H54 (cell line): ENCODE measurements at regions not wholly inside any gene's neighbourhood (a gene's known extent, or its start where the extent isn't known, plus 50 kb on each side); places are given as distances from the start of the nearest gene placed in this dataset.

Experiments
- DNase-seq: peaks from one replicate; pipeline ENCODE4 v3.0.0; 2011; ENCODE audit warnings: low spot score, mixed read lengths; ENCODE audit not compliant: insufficient read length
- FAIRE-seq: peaks from 3 replicates; lab custom pipeline; 2011; peaks lifted over from hg19 to GRCh38; lab: Jason Lieb, UNC
- POLR2A ChIP-seq: IDR thresholded peaks from 2 replicates; pipeline ENCODE4 v1.6.1; 2011; ENCODE audit warnings: low read depth, mild to moderate bottlenecking, low read length

DNA sequence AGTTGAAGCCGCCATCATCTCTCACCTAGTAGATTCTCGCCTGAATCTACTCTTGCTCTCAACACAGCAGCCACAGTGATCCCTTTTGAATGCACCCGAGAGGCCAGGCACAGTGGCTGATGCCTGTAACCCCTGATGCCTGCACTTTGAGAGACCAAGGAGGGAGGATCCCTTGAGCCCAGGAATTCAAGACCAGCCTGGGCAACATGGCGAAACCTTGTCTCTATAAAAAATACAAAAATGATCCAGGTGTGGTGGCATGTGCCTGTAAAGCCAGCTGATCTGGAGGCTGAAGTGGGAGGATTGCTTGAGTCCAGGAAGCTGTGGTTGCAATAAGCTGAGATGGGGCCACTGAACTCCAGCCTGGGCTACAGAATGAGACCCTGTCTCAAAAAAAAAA is 60.3 kb upstream of the EML4 start:
- no peak for TF ChIP-seq POLR2A
- FAIRE-seq (no peak), DNase-seq (no peak)

DNA sequence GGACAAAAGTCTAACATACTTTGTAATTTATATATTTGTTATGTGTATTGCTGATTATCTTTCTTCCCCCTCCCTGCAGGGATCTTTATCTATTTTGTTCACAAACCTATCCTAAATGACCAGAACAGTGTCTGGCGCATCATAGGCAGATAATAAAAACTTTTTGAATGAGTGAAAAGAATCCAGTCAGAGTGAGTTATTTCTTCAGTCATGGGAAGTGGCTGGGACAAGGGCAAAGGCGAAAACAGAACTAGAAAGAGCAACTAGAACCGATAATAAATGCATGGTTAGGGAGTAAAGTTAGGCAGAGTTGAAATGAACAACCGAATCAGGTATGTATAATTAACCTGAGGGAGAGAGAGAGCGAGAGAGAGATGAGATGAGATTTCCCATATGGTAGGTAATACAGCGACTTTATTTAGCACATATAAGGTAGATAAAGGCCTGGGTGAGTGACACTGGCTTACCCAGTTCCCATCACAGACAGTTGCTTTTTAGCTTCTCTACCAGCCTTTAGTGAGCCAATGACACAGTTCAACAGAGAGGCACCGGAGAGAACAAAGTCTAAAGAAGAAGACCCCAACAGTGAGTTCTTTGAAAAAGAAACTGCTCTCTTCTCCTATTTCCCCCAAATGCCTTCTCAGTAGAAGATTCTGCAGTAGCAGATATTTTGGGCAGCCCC is 59.1 kb upstream of the EML4 start:
- DNase-seq (no peak), FAIRE-seq (no peak)
- TF ChIP-seq POLR2A: no peak

DNA sequence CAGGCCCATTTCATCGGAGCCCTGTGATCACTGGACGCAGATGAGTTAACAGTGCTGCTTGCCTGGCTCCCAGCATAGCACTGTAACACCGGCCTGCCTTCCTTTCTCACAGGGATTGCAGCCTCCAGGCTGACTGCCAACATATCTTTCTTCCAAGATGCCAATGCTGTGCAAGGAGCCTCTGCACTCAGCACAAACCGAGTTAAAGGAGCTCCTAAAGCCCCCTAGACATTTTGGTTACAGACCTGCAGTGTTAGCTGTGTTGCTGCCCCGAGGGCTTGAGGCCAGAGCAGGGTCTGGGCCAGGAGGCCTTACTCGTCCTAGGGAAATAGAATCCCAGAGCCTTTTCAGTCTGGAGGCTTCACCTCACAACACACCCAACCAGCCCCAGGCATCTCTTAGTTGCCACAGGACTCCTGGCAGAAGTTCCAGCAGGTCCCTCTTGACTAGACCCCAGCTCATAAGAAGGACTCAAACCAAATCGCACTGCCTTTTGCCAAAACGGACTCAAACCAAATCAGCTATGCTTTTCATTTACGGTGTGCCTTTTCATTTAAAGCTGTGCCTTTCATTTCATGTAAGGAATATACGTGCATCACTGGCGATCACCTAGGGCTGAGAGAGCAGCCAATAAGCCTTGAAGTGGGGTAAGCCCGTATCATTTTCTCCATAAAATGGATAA is 58.4 kb upstream of the EML4 start:
- no peak for TF ChIP-seq POLR2A
- FAIRE-seq (no peak), DNase-seq (no peak)

DNA sequence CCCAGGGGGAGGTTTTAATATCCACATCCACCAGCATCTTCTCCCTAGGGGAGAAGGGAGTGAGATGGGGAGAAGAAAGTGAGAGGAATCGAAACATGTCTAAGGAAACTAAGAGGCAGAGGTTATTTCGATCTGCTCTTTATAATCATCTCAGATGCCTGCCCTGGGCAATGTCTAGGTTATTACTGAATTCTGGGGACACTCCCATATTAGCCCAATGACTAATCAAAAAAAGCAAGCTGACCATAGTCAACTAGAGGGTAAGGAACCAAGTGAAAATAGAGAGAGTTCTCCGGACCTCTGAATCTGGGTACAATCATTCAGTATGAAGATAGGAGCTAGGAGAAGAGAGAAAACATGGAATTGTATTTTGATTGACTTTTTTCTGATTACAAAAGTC is 56.7 kb upstream of the EML4 start:
- no peak for TF ChIP-seq POLR2A
- FAIRE-seq: no peak
- no peak for DNase-seq

DNA sequence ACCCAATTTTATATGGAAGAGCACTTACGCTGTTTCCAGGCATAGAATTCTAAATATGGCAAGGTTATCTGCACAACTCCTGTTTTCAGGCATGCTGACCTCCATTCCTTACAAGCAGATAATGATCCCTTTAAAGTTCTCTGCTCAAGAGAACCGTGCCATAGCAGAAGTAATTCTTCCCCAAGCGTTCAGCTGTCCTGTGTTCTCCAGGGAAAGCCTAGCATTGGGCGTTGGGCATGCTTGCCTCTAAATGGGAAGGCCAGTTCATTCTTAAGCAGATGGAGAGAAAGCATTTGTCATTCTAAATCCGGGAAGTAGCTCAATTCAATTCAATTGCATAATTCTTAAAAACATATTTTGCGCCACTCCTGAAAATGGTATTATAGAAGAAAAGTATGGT is 55.7 kb upstream of the EML4 start:
- TF ChIP-seq POLR2A: no peak
- DNase-seq: no peak
- FAIRE-seq: no peak

DNA sequence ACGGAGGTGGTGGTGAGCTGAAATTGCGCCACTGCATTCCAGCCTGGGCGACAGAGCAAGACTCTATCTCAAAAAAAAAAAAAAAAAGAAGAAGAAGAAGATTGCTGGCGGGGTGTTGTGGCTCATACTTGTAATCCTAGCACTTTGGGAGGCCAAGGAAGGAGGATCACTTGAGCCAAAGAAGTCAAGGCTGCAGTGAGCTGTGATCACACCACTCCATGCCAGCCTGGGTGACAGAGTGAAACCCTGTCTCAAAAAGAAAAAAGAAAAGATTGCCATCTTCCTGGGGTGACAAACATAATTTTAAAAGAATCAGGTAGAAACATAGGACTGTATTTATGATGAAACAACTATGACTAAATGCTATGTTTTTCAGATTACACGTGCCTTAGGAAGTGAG is 55.1 kb upstream of the EML4 start:
- DNase-seq (no peak), FAIRE-seq (no peak)
- no peak for TF ChIP-seq POLR2A

DNA sequence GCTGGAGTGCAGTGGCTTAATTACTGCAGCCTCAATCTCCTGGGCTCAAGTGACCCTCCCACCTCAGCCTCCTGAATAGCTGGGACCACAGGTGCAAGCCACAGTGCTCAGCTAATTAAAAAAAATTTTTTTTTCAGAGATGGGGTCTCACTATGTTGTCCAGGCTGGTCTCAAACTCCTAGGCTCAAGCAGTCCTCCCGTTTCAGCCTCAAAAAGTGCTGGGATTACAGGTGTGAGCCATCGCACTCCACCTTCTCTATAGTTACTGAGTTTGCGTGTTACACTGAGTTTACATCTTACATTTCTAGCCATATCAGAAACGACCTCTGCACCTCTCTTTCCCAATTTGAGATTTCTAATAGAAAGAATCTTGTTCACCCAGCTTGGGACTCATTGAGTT is 53.6 kb upstream of the EML4 start:
- no peak for TF ChIP-seq POLR2A
- no peak for FAIRE-seq
- DNase-seq: no peak

DNA sequence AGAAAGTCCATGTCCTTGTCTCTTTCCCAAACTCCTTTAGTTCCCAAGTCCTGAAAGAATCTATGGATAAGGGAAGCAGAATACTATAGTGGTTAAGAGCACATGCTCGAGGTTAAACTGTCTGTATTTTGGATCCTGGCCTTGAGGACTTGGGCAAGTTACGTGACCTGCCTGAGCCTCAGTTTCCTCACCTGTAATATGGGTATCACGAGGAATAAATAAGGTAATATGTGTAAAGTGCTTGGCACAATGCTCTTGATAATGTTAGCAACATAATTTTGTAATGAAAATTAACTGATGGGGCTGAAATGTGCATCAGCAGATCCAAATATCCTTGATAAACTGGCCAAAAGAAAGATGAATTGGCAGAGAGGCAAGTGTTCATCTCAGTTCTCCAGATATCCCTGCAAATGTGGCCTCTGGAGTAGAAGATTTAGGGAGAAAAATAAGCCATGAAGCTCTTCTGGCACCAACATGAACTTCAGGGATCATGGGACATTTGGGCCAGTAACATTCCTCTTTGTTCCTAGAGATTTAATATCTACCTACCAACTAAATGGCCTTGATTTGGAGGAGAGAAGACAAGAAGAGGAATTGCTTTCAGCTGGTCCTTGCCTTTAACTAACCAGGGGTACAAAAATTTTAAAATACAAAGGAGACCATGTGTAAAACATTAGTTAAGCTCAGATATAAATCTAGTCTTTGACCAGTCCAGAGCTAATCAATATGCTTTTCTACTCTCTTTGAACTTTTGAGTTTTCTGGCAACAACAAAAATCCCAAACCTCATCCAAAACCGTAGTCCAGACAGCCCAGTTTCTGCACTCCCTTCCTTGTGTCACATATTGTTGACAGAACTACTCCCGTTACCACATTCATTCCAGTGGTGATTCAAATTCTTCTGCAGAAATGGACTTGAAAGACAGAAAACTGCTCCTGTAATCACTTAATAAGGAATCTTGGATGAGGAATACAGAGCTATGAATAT is 52.7 kb upstream of the EML4 start:
- TF ChIP-seq POLR2A: no peak
- DNase-seq (no peak), FAIRE-seq (no peak)

DNA sequence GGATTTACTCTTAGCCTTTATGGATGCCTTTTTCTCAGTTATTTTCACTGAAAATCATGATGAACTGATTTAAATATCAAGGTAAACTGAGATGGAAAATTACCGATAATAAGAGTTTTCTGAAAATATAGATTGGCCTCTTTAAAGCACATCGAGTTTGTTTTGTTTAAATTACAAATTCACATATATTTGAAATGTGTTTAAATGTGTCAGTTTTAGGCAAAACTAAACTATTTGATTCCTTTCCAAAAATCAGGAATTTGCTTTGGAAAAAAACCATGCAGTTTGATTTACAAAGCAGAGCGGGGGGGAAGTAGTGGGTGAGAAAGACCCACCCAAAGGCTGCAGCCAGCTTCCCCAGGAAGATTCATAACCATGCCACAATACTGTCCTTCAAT is 52.0 kb upstream of the EML4 start:
- FAIRE-seq (no peak), DNase-seq (no peak)

DNA sequence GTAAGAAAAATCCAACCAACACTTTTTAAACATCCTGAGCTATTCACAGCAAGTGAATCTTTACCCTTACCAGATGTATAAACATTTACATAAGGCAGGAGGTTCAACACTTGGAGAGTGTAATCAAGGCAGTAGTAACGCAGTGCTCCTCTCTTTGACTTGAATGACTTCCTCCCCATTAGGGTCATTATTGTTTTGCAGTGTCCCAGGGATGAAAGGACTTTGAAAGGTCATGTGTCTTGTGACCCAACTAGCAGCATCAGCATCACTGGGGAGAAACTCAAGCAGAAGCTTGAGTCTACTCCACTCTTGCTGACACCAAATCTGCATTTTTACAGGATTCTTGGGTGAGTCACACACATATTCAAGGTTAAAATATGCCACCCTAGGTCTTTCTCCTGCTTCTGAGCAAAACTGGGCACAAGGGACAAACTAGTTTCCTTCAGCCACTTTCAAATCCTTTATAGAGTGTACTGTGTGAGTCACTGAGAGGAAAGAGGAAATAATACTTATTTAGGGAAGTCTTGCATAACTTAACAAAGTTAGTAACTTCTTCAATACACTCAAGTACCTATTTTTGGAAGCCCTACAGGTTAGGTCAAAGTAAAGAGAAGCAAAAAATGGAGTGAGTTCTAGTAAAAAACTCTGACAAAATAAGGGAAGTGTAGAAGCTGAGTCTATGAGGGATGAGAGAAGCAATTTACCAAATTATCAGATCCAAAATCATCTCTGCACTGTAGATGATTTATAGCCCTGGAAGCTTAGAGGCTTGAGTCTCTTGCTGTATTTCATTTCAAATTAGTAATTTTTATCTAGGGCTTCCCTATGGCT is 51.0 kb upstream of the EML4 start:
- no peak for TF ChIP-seq POLR2A
- DNase-seq: no peak
- peak; percentile 99 for FAIRE-seq

More for the DNA sequence above, 52.0 kb upstream of the EML4 start:
- no peak for TF ChIP-seq POLR2A

DNA sequence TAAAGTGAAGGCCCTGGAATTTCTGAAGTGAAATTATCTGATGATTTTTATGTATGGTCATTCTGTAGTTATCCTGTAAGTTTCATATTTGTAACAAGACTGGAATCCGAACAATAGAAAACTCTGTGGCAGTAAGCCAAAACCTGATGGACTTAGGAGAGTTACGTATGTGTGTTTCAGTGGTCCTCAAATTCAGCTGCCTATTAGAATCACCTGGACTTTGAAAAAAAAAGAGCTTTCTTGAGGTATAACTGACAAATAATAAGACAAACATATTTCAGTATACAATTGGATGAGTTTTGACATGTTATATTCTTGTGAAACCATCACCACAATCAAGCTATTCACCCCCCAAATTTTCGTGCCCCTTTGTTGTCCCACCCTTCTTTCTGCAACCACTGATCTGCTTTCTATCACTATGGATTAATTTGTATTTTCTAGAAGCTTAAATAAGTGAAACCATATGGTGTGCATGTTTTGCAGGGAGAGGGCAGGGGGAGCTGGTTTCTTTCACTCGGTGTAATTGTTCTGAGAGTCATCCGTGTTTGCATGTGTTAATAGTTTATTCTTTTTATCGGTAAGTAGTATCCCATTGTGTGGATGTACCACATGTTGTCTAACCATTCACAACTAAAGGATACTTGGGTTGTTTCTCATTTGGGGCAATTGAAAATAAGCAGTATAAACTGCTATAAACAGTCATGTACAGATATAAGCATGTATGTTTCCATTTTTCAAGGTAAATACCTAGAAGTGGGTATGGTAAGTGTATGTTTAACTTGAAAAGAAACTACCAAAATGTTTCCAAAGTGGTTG is 50.2 kb upstream of the EML4 start:
- no peak for TF ChIP-seq POLR2A
- no peak for DNase-seq
- FAIRE-seq: no peak
